B cell (primary cell): ENCODE measurements at regions not wholly inside any gene's neighbourhood (a gene's known extent, or its start where the extent isn't known, plus 50 kb on each side); places are given as distances from the start of the nearest gene placed in this dataset.

Source experiments
- ATAC-seq: fragments of 200-7000 bp; cut with Tn5 transposase; one replicate; pipeline ENCODE4 v1.10.0; 2021; ENCODE audit warnings: low read depth, mild to moderate bottlenecking, moderate number of reproducible peaks, moderate library complexity
- CTCF ChIA-PET: fragments of 350-600 bp; sonication (Branson Sonifier 250); formaldehyde crosslinking; loops from one replicate; lab custom pipeline; 2021; ENCODE audit warnings: antibody characterized with exemption, inconsistent platforms; lab: Charles Lee
- POLR2A ChIA-PET: fragments of 350-600 bp; sonication (Branson Sonifier 250); formaldehyde crosslinking; loops from one replicate; lab custom pipeline; 2021; ENCODE audit warnings: antibody characterized with exemption; lab: Charles Lee
- DNase-seq: peaks from one replicate; pipeline ENCODE4 v3.0.0; 2013
- H2AFZ ChIP-seq: 2 replicates; pipeline ENCODE4 v1.6.1; 2012; ENCODE audit warnings: mild to moderate bottlenecking, low read depth, low read length; ENCODE audit not compliant: insufficient read depth, poor library complexity, severe bottlenecking
- H3K27ac ChIP-seq, 2 donors: 1 replicate in 1 of 2; 2 replicates in 1 of 2; pipeline ENCODE4 v1.5.1; 2012 to 2013; ENCODE audit warnings: low read length in 2 of 2, mild to moderate bottlenecking in 2 of 2, moderate library complexity in 1 of 2
- H3K27me3 ChIP-seq, 4 experiments: fragments of 200-600 bp in 1 of 4; sonication (generic) in 1 of 4; replicated peaks in 1 of 4; 1 replicate in 2 of 4; 2 replicates in 2 of 4; pipeline versions ENCODE4 v1.6.1 to v1.7.0; 2013 to 2016; ENCODE audit warnings: low read length in 3 of 4, mild to moderate bottlenecking in 2 of 4, mixed read lengths in 1 of 4, moderate library complexity in 1 of 4; ENCODE audit not compliant: insufficient read depth in 4 of 4, control insufficient read depth in 3 of 4; ENCODE audit errors: control extremely low read depth in 1 of 4
- H3K36me3 ChIP-seq, 2 experiments: replicated peaks in 1 of 2; 1 replicate in 1 of 2; 2 replicates in 1 of 2; pipeline versions ENCODE4 v1.6.1 to v1.7.1; 2013; ENCODE audit warnings: low read length in 1 of 2; ENCODE audit not compliant: insufficient read depth in 2 of 2, control insufficient read depth in 1 of 2; ENCODE audit errors: control extremely low read depth in 1 of 2, extremely low read depth in 1 of 2
- H3K4me1 ChIP-seq, 2 donors: fragments of 200-600 bp in 1 of 2; sonication (generic) in 1 of 2; 1 replicate in 1 of 2; 2 replicates in 1 of 2; pipeline versions ENCODE4 v1.5.1 to v1.6.1; 2013 to 2017; ENCODE audit warnings: low read length in 2 of 2; ENCODE audit not compliant: control insufficient read depth in 2 of 2, insufficient read depth in 2 of 2
- H3K4me2 ChIP-seq: replicated peaks from 2 replicates; pipeline ENCODE3; 2012; ENCODE audit warnings: mild to moderate bottlenecking, low read depth, low read length; ENCODE audit not compliant: poor library complexity, severe bottlenecking
- H3K4me3 ChIP-seq, 5 experiments: fragments of 200-600 bp in 1 of 5; sonication (generic) in 1 of 5; 1 replicate in 3 of 5; 2 replicates in 2 of 5; pipeline versions ENCODE4 v1.5.1 to v1.7.0; 2011 to 2016; ENCODE audit warnings: low read length in 4 of 5, mild to moderate bottlenecking in 4 of 5, low read depth in 2 of 5, control low read depth in 1 of 5, moderate library complexity in 1 of 5; ENCODE audit not compliant: insufficient read depth in 1 of 5; ENCODE audit errors: control extremely low read depth in 1 of 5, extremely low read depth in 1 of 5
- H3K79me2 ChIP-seq: fragments of 200-600 bp; sonication (generic); one replicate; pipeline ENCODE4 v1.6.0; 2016; ENCODE audit warnings: low read length; ENCODE audit not compliant: control insufficient read depth, insufficient read depth
- H3K9ac ChIP-seq: fragments of 200-600 bp; sonication (generic); 2 replicates; pipeline ENCODE4 v1.6.1; 2017; ENCODE audit warnings: mild to moderate bottlenecking, low read length, moderate library complexity
- H3K9me3 ChIP-seq, 3 donors: one replicate each; pipeline versions ENCODE4 v1.6.1 to v1.7.1; 2013; ENCODE audit warnings: low read length in 2 of 3; ENCODE audit not compliant: control insufficient read depth in 2 of 3, insufficient read depth in 1 of 3; ENCODE audit errors: control extremely low read depth in 1 of 3
- H4K20me1 ChIP-seq: 2 replicates; pipeline ENCODE4 v1.6.0; 2012; ENCODE audit warnings: mild to moderate bottlenecking, low read length; ENCODE audit not compliant: insufficient read depth, control insufficient read depth, poor library complexity, severe bottlenecking
- H3K27ac Mint-ChIP-seq: one replicate; pipeline ENCODE4 v1.8.0; 2021; ENCODE audit warnings: mixed read lengths
- H3K27me3 Mint-ChIP-seq: one replicate; pipeline ENCODE4 v1.8.0; 2021; ENCODE audit warnings: mixed read lengths
- H3K4me1 Mint-ChIP-seq: one replicate; pipeline ENCODE4 v1.8.0; 2021; ENCODE audit warnings: mixed read lengths
- H3K4me3 Mint-ChIP-seq: one replicate; pipeline ENCODE4 v1.8.0; 2021; ENCODE audit warnings: mixed read lengths
- H3K9me3 Mint-ChIP-seq: one replicate; pipeline ENCODE4 v1.8.0; 2022; ENCODE audit warnings: mixed read lengths; ENCODE audit not compliant: insufficient read depth
- CTCF ChIP-seq: fragments of 200-600 bp; IDR thresholded peaks from one replicate; pipeline ENCODE4 v1.8.0; 2022; ENCODE audit warnings: antibody characterized with exemption, mild to moderate bottlenecking
- EZH2 ChIP-seq: IDR thresholded peaks from 2 replicates; pipeline ENCODE4 v1.6.1; 2012; ENCODE audit warnings: borderline replicate concordance, low read depth, mild to moderate bottlenecking, moderate library complexity, low read length; ENCODE audit not compliant: insufficient read depth, poor library complexity, severe bottlenecking
- WGBS: methylation state at CpG from one replicate; pipeline ENCODE4 v1.1.5; 2013; ENCODE audit warnings: missing lambda C conversion rate; ENCODE audit not compliant: insufficient coverage; 5-methylcytosine and 5-hydroxymethylcytosine counted together
- intact Hi-C: fragments of 100-400 bp; cut with micrococcal nuclease; formaldehyde crosslinking; loops from one replicate; pipeline ENCODE4 v1.10.0; 2022

- H3K9me3 Mint-ChIP-seq: peaks cover 2% of the 10 kb centered on the region
- Histone ChIP-seq H3K4me2 (no peak overlapping the region), H3K27me3 (no peaks in the 10 kb centered on the region), H3K79me2 (no peaks in the 10 kb centered on the region), H3K4me3 (no peak overlapping the region), H3K9ac (no peak overlapping the region), H3K36me3 (no peaks in the 10 kb centered on the region), H3K4me1 (no peaks in the 10 kb centered on the region), H3K9me3 (no peaks in the 10 kb centered on the region), H2AFZ (no peak overlapping the region), H4K20me1 (no peaks in the 10 kb centered on the region), H3K27ac (no peak overlapping the region)
- DNase-seq (no peak), ATAC-seq (no peak)
- no peak overlapping the region for H3K27ac Mint-ChIP-seq
- H3K4me1 Mint-ChIP-seq: no peaks in the 10 kb centered on the region
- H3K27me3 Mint-ChIP-seq: no peaks in the 10 kb centered on the region
- intact Hi-C loops: no loop called here
- CTCF ChIA-PET: no interaction called here
- POLR2A ChIA-PET: no interaction called here
- TF ChIP-seq CTCF: no peak
- TF ChIP-seq EZH2: no peak
- WGBS: 93% methylated on average over 11 of the region's 12 CpGs
- H3K4me3 Mint-ChIP-seq: no peak overlapping the region
Observed at GRCh38 chr10:8533462-8533861, 479.0 kb downstream of the GATA3 start.

GRCh38 chr10:8534096-8534495 lies 479.6 kb downstream of the GATA3 start:
- H2AFZ ChIP-seq: no peak overlapping the region
- no peak overlapping the region for H3K9ac ChIP-seq
- H3K4me3 ChIP-seq: no peak overlapping the region
- H3K9me3 Mint-ChIP-seq: peaks cover 2% of the 10 kb centered on the region
- H3K27me3 Mint-ChIP-seq: no peaks in the 10 kb centered on the region
- ATAC-seq (no peak), DNase-seq (no peak)
- no peak overlapping the region for H3K27ac Mint-ChIP-seq
- H3K9me3 ChIP-seq: no peaks in the 10 kb centered on the region
- no peaks in the 10 kb centered on the region for H3K4me1 Mint-ChIP-seq
- no peak overlapping the region for H3K4me3 Mint-ChIP-seq
- TF ChIP-seq CTCF: no peak
- TF ChIP-seq EZH2: no peak
- H4K20me1 ChIP-seq: no peaks in the 10 kb centered on the region
- 50% methylated on average over 2 of the region's 6 CpGs for WGBS
- ChIA-PET POLR2A (no interaction called here), CTCF (no interaction called here)
- no peaks in the 10 kb centered on the region for H3K27me3 ChIP-seq
- H3K36me3 ChIP-seq: no peaks in the 10 kb centered on the region
- no peaks in the 10 kb centered on the region for H3K4me1 ChIP-seq
- H3K79me2 ChIP-seq: no peaks in the 10 kb centered on the region
- no peak overlapping the region for H3K4me2 ChIP-seq
- intact Hi-C loops: no loop called here
- no peak overlapping the region for H3K27ac ChIP-seq
